ENCODE measurements at regions not wholly inside any gene's neighbourhood (a gene's known extent, or its start where the extent isn't known, plus 50 kb on each side); places are given as distances from the start of the nearest gene placed in this dataset.

GRCh38 chr5:110251366-110251765, 475.1 kb downstream of the TMEM232 start:
- TF ChIP-seq POLR2A (IDR thresholded peaks at IDR 0.05) (no peak), CTCF (IDR thresholded peaks at IDR 0.05) (no peak)
